ENCODE measurements at regions not wholly inside any gene's neighbourhood (a gene's known extent, or its start where the extent isn't known, plus 50 kb on each side); places are given as distances from the start of the nearest gene placed in this dataset.

DNA sequence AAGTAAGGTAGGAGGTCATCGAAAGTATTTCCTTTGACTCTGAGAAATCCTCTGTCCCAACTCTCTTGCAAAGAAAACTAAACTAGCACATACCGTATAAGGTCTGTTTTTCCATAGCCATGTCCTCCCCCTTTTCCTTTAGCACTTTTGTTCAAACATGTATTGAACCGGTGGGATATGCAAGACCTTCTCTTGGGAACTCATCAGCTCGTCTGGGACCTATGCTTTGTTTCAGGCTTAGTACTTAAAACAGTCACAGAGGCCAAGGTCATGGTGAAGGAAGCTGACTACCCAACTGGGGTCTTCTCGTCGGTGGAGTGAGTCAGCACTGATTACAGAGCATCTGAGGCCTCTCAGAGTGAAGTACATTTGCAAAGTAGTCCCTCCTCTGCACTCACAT lies 185.0 kb downstream of the ZBTB18 start:
- H3K4me3 ChIP-seq, result no peak overlapping the region
- no peak overlapping the region for H3K27ac ChIP-seq
- H3K36me3 ChIP-seq, result no peaks in the 10 kb centered on the region
- TF ChIP-seq, protein P1, sequence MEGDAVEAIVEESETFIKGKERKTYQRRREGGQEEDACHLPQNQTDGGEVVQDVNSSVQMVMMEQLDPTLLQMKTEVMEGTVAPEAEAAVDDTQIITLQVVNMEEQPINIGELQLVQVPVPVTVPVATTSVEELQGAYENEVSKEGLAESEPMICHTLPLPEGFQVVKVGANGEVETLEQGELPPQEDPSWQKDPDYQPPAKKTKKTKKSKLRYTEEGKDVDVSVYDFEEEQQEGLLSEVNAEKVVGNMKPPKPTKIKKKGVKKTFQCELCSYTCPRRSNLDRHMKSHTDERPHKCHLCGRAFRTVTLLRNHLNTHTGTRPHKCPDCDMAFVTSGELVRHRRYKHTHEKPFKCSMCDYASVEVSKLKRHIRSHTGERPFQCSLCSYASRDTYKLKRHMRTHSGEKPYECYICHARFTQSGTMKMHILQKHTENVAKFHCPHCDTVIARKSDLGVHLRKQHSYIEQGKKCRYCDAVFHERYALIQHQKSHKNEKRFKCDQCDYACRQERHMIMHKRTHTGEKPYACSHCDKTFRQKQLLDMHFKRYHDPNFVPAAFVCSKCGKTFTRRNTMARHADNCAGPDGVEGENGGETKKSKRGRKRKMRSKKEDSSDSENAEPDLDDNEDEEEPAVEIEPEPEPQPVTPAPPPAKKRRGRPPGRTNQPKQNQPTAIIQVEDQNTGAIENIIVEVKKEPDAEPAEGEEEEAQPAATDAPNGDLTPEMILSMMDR (IDR thresholded peaks at IDR 0.05; ENCODE audit: low read depth, low read length), result no peak
- H3K4me1 ChIP-seq (ENCODE audit: low read depth), result no peaks in the 10 kb centered on the region
- H3K9me3 ChIP-seq (ENCODE audit: low read depth), result no peaks in the 10 kb centered on the region
- no peak for DNase-seq (ENCODE audit: low read depth in 1 of 2, low spot score in 1 of 2)
- H3K27me3 ChIP-seq, result peaks cover 5% of the 10 kb centered on the region

DNA sequence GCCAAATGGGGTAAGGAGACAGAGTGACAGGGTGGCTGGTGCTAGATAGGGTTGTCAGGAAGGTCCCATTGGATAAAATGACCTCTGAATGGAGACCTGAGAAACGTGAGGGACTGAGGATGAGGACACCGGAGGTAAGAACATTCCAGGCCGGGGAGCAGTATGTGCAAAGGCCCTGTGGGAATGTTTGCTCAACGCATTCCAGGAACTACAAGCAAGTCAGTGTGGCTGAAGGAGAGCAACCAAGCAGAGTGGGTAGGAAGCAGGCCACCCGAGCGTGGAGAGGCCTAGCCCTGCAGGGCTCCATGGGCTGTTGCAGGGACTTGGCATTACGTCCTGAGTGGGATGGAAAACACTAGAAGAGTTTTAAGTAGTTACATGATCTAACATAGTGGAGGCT lies 185.6 kb downstream of the ZBTB18 start:
- peaks cover 5% of the 10 kb centered on the region for H3K27me3 ChIP-seq
- DNase-seq (ENCODE audit: low read depth in 1 of 2, low spot score in 1 of 2), result no peak
- H3K36me3 ChIP-seq, result no peaks in the 10 kb centered on the region
- H3K4me3 ChIP-seq, result no peak overlapping the region
- no peak overlapping the region for H3K27ac ChIP-seq
- H3K9me3 ChIP-seq (ENCODE audit: low read depth), result no peaks in the 10 kb centered on the region
- TF ChIP-seq, protein P1 (IDR thresholded peaks at IDR 0.05; ENCODE audit: low read depth, low read length), result no peak
- no peaks in the 10 kb centered on the region for H3K4me1 ChIP-seq (ENCODE audit: low read depth)

DNA sequence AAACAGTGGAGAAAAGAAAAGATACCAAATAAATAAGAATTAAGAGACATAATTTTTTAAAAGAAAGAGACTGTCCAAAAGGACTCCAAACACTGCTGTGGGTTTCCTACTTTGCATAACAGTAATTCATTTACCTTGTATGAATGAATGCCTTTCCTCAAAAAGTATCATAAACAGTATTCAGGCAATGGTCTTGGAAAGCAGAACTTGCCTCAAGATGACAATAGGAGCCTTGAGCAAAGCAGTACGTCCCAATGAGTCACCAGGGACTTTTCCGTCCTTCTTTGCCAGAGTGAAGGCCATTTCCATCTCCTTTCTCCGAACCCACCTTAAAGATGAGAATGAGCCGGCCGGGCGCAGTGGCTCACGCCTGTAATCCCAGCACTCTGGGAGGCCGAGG lies 186.4 kb downstream of the ZBTB18 start:
- no peaks in the 10 kb centered on the region for H3K36me3 ChIP-seq
- DNase-seq (ENCODE audit: low read depth in 1 of 2, low spot score in 1 of 2), result no peak
- no peak overlapping the region for H3K4me3 ChIP-seq
- H3K4me1 ChIP-seq (ENCODE audit: low read depth), result no peaks in the 10 kb centered on the region
- no peak overlapping the region for H3K27ac ChIP-seq
- no peaks in the 10 kb centered on the region for H3K9me3 ChIP-seq (ENCODE audit: low read depth)
- H3K27me3 ChIP-seq, result peaks cover under 1% of the 10 kb centered on the region
- TF ChIP-seq, protein P1 (IDR thresholded peaks at IDR 0.05; ENCODE audit: low read depth, low read length), result no peak

DNA sequence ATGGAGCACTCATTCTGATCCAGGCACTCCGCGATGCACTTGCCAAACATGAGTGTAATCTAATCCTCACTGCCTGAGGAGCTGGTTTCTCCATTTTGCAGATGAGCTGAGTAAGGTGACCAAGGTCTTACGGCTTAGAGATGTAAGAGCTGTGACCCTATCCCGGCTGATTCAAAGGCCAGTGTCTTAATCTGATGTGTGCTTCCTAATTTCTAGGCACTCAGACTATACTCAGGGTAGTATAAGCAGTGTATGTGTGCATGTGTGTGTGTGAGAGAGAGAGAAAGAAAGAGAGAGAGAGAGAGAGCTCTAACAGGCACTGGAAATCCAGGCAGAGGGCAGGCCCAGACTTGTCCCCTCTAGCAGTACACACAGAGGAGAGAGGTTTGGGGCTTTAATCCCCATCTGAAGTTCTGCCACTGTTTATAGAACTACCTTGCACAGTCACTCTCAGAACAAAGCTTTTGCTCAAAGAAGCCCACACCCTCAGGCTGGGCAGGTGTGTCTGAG lies 188.2 kb downstream of the ZBTB18 start:
- no peaks in the 10 kb centered on the region for H3K36me3 ChIP-seq
- no peak overlapping the region for H3K4me3 ChIP-seq
- TF ChIP-seq, protein P1 (IDR thresholded peaks at IDR 0.05; ENCODE audit: low read depth, low read length), result no peak
- H3K27me3 ChIP-seq, result no peaks in the 10 kb centered on the region
- no peaks in the 10 kb centered on the region for H3K9me3 ChIP-seq (ENCODE audit: low read depth)
- H3K4me1 ChIP-seq (ENCODE audit: low read depth), result no peaks in the 10 kb centered on the region
- DNase-seq (ENCODE audit: low read depth in 1 of 2, low spot score in 1 of 2), result no peak
- no peak overlapping the region for H3K27ac ChIP-seq

DNA sequence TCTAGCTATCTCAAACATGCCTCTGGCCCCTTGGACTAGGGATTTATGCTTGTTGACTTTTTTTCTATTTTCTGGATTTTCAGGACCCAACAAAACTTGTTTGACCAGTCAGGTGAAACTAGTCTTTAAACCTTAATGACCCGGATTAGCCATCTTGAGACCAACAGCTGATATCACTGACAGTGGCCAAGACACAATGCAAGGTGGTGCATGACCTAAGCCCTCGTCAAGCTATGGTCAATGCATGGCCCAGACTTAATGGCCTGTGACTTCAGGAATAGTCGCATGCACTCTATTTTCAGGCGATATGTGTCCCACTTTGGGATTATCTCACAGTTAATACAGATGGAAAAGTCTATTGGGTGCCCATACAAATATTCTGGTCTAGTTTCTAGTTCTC lies 190.4 kb downstream of the ZBTB18 start:
- no peaks in the 10 kb centered on the region for H3K27me3 ChIP-seq
- TF ChIP-seq, protein P1 (IDR thresholded peaks at IDR 0.05; ENCODE audit: low read depth, low read length), result no peak
- no peaks in the 10 kb centered on the region for H3K9me3 ChIP-seq (ENCODE audit: low read depth)
- no peak overlapping the region for H3K4me3 ChIP-seq
- DNase-seq (ENCODE audit: low read depth in 1 of 2, low spot score in 1 of 2), result no peak
- H3K36me3 ChIP-seq, result no peaks in the 10 kb centered on the region
- H3K27ac ChIP-seq, result no peak overlapping the region
- H3K4me1 ChIP-seq (ENCODE audit: low read depth), result no peaks in the 10 kb centered on the region

DNA sequence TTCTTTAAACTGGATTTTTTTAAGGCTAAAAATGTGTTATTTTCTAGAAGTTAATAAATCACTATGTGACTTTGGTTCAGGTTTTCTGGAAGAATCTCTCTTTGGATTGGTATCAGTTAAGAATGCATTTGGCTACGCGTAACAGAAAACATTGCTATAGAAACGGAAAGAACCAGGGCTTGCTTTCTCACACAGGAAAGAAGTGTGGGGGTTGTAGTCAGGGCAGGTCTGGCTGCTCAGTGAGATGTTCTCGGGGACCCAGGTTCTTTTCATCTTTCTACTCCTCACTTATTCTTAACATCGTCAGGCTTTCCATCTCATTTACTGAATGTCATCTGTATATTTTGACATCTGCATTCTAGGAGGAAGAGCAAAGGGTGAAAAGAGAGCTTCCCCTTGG lies 191.4 kb downstream of the ZBTB18 start:
- Histone ChIP-seq H3K4me3 (no peak overlapping the region), H3K27ac (no peak overlapping the region), H3K27me3 (no peaks in the 10 kb centered on the region), H3K9me3 (ENCODE audit: low read depth) (no peaks in the 10 kb centered on the region), H3K4me1 (ENCODE audit: low read depth) (no peaks in the 10 kb centered on the region), H3K36me3 (no peaks in the 10 kb centered on the region)
- peak in 1 of 2 donors; percentile 20 for DNase-seq (ENCODE audit: low read depth in 1 of 2, low spot score in 1 of 2)
- TF ChIP-seq, protein P1 (IDR thresholded peaks at IDR 0.05; ENCODE audit: low read depth, low read length), result no peak
